Sigmoid colon (tissue), 6 donors: ENCODE measurements at regions not wholly inside any gene's neighbourhood (a gene's known extent, or its start where the extent isn't known, plus 50 kb on each side); places are given as distances from the start of the nearest gene placed in this dataset.

Experiments used
- DNase-seq: peaks from one replicate; pipeline ENCODE4 v3.0.0-alpha.2; 2019
- H3K27ac ChIP-seq, 4 donors: fragments of 200-600 bp; sonication (generic); one replicate each; pipeline ENCODE4 v1.5.1; 2016 to 2019; ENCODE audit warnings: mild to moderate bottlenecking in 1 of 4
- H3K27me3 ChIP-seq, 3 donors: fragments of 200-600 bp; sonication (generic); one replicate each; pipeline ENCODE4 v1.5.1; 2019; ENCODE audit warnings: mild to moderate bottlenecking in 1 of 3
- H3K36me3 ChIP-seq, 4 donors: fragments of 200-600 bp; sonication (generic); one replicate each; pipeline ENCODE4 v1.5.1; 2016 to 2019
- H3K4me1 ChIP-seq, 4 donors: fragments of 200-600 bp; sonication (generic); one replicate each; pipeline ENCODE4 v1.5.1; 2017 to 2019
- H3K4me3 ChIP-seq, 4 donors: fragments of 200-600 bp; sonication (generic); one replicate each; pipeline ENCODE4 v1.5.1; 2017 to 2019; ENCODE audit warnings: mild to moderate bottlenecking in 2 of 4, moderate library complexity in 1 of 4
- H3K9me3 ChIP-seq, 4 donors: fragments of 200-600 bp in 3 of 4; sonication (generic) in 3 of 4; one replicate each; pipeline versions ENCODE4 v1.5.1 to v1.6.1; 2013 to 2019
- CTCF ChIP-seq, 4 experiments: fragments of 450-650 bp in 3 of 4; fragments of 200-600 bp in 1 of 4; IDR thresholded peaks; one replicate each; pipeline ENCODE4 v1.5.1; 2016 to 2019; ENCODE audit warnings: antibody characterized with exemption in 4 of 4, mild to moderate bottlenecking in 3 of 4, moderate library complexity in 2 of 4
- EP300 ChIP-seq, 4 donors: sonication (generic); formaldehyde crosslinking; IDR thresholded peaks; one replicate each; pipeline ENCODE4 v1.6.1; 2017; ENCODE audit warnings: antibody characterized with exemption in 4 of 4
- POLR2A ChIP-seq, 2 donors: fragments of 450-650 bp; IDR thresholded peaks; one replicate each; pipeline ENCODE4 v1.6.1; 2016; ENCODE audit warnings: antibody characterized with exemption in 2 of 2, mild to moderate bottlenecking in 2 of 2, moderate library complexity in 2 of 2
- POLR2AphosphoS5 ChIP-seq, 4 donors: sonication (generic); formaldehyde crosslinking; IDR thresholded peaks; one replicate each; pipeline ENCODE4 v1.6.1; 2017; ENCODE audit warnings: antibody characterized with exemption in 4 of 4
- WGBS, 2 donors: extraction: QIAGEN DNeasy Blood & Tissue Kit; methylation state at CpG; one replicate each; pipeline ENCODE4 v1.1.7; 2013; 5-methylcytosine and 5-hydroxymethylcytosine counted together
- intact Hi-C: fragments of 100-400 bp; cut with DNase I; formaldehyde crosslinking; loops from one replicate; pipeline ENCODE4 v1.15.1; 2023
- donor health status: healthy with polysubstance abuse.
- donor health status: healthy.

GRCh38 chr9:1532171-1532570 is 482.0 kb downstream of the DMRT2 start:
- Histone ChIP-seq H3K4me1 (no peaks in the 10 kb centered on the region), H3K4me3 (no peak overlapping the region), H3K27me3 (no peaks in the 10 kb centered on the region), H3K9me3 (no peaks in the 10 kb centered on the region), H3K36me3 (no peaks in the 10 kb centered on the region), H3K27ac (no peak overlapping the region)
- intact Hi-C loops = no loop called here
- 67 to 75% methylated on average over 4 of the region's 4 CpGs for WGBS, 2 donors
- DNase-seq = no peak
- no peak for TF ChIP-seq POLR2AphosphoS5 (IDR thresholded peaks at IDR 0.05)
- TF ChIP-seq EP300 (IDR thresholded peaks at IDR 0.05) = no peak
- no peak for TF ChIP-seq CTCF (IDR thresholded peaks at IDR 0.05)
- TF ChIP-seq POLR2A (IDR thresholded peaks at IDR 0.05) = no peak

GRCh38 chr9:1535051-1535450 is 480.1 kb upstream of the SMARCA2 start:
- WGBS, 2 donors = 85 to 89% methylated on average over 2 of the region's 2 CpGs
- TF ChIP-seq POLR2A (IDR thresholded peaks at IDR 0.05) = no peak
- TF ChIP-seq CTCF (IDR thresholded peaks at IDR 0.05) = no peak
- TF ChIP-seq POLR2AphosphoS5 (IDR thresholded peaks at IDR 0.05) = no peak
- no peak for TF ChIP-seq EP300 (IDR thresholded peaks at IDR 0.05)
- Histone ChIP-seq H3K9me3 (no peaks in the 10 kb centered on the region), H3K4me3 (no peak overlapping the region), H3K27ac (no peak overlapping the region), H3K36me3 (no peaks in the 10 kb centered on the region), H3K27me3 (no peaks in the 10 kb centered on the region), H3K4me1 (no peaks in the 10 kb centered on the region)
- no peak for DNase-seq
- intact Hi-C loops = no loop called here

- TF ChIP-seq EP300 (IDR thresholded peaks at IDR 0.05) (no peak), POLR2A (IDR thresholded peaks at IDR 0.05) (no peak), CTCF (IDR thresholded peaks at IDR 0.05) (no peak), POLR2AphosphoS5 (IDR thresholded peaks at IDR 0.05) (no peak)
- Histone ChIP-seq H3K9me3 (no peaks in the 10 kb centered on the region), H3K4me3 (no peak overlapping the region), H3K27ac (no peak overlapping the region), H3K27me3 (no peaks in the 10 kb centered on the region), H3K4me1 (no peaks in the 10 kb centered on the region), H3K36me3 (no peaks in the 10 kb centered on the region)
- no peak for DNase-seq
- WGBS, 2 donors = 88 to 89% methylated on average over 2 of the region's 2 CpGs
- intact Hi-C loops = no loop called here
These were observed 479.5 kb upstream of the SMARCA2 start for GRCh38 chr9:1535599-1535998.

- H3K27ac ChIP-seq = no peak overlapping the region
- no peaks in the 10 kb centered on the region for H3K4me1 ChIP-seq
- intact Hi-C loops = no loop called here
- no peak for DNase-seq
- no peaks in the 10 kb centered on the region for H3K9me3 ChIP-seq
- no peaks in the 10 kb centered on the region for H3K27me3 ChIP-seq
- H3K36me3 ChIP-seq = no peaks in the 10 kb centered on the region
- WGBS, 2 donors = 74 to 75% methylated on average over 5 of the region's 5 CpGs
- no peak for TF ChIP-seq POLR2AphosphoS5 (IDR thresholded peaks at IDR 0.05)
- TF ChIP-seq CTCF (IDR thresholded peaks at IDR 0.05) = no peak
- TF ChIP-seq EP300 (IDR thresholded peaks at IDR 0.05) = no peak
- no peak overlapping the region for H3K4me3 ChIP-seq
These were observed 478.5 kb upstream of the SMARCA2 start for GRCh38 chr9:1536522-1537170.

GRCh38 chr9:1538301-1538700 is 476.8 kb upstream of the SMARCA2 start:
- WGBS, 2 donors = 60 to 73% methylated on average over 4 of the region's 4 CpGs
- Histone ChIP-seq H3K4me3 (no peak overlapping the region), H3K4me1 (no peaks in the 10 kb centered on the region), H3K27ac (no peak overlapping the region), H3K9me3 (no peaks in the 10 kb centered on the region), H3K36me3 (no peaks in the 10 kb centered on the region), H3K27me3 (no peaks in the 10 kb centered on the region)
- intact Hi-C loops = no loop called here
- DNase-seq = no peak
- no peak for TF ChIP-seq POLR2A (IDR thresholded peaks at IDR 0.05)
- no peak for TF ChIP-seq CTCF (IDR thresholded peaks at IDR 0.05)
- TF ChIP-seq EP300 (IDR thresholded peaks at IDR 0.05) = no peak
- TF ChIP-seq POLR2AphosphoS5 (IDR thresholded peaks at IDR 0.05) = no peak
